GM20431 (cell line): ENCODE measurements at regions not wholly inside any gene's neighbourhood (a gene's known extent, or its start where the extent isn't known, plus 50 kb on each side); places are given as distances from the start of the nearest gene placed in this dataset.
"Not testable (repeated sequence)": the region's sequence is repeated elsewhere in the genome, so short reads cannot be mapped to it uniquely, and the experiment has no call there.

Experiments
- in situ Hi-C: fragments of 300-500 bp; cut with MseI, MboI; formaldehyde crosslinking; loops from one replicate; pipeline ENCODE4 v1.15.0; 2020; ENCODE audit warnings: low sequenced_read_pairs; ENCODE audit not compliant: unreplicated experiment

DNA sequence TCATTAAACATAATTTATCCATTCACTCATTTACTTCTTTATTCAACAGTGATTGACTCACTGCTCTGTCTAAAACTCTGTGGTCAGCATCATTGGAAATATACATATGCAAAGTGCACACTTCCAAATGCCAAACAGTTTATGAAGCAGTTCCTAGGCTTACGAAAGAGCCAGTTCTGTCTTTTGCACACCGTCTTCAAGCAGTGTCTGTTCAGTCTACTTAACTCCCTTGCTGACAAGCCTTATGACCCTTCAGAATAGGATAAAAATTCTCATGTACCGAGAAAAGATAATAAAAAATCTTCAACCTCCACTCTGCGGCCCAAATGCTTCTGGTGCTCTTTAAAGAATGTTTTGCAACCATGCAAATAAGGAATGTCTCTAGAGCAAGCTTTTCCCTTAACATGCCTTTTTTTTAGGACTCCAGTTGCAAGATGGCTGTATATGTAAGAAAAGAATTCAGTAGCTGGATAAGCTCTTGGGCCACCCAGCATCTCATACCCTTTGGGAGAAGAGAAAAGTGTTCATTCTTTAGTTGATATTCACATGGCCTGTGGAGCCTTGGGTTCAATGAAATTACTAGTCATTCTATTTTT is 1037.0 kb upstream of the SLIT2 start:
- in situ Hi-C loops = no loop called here

DNA sequence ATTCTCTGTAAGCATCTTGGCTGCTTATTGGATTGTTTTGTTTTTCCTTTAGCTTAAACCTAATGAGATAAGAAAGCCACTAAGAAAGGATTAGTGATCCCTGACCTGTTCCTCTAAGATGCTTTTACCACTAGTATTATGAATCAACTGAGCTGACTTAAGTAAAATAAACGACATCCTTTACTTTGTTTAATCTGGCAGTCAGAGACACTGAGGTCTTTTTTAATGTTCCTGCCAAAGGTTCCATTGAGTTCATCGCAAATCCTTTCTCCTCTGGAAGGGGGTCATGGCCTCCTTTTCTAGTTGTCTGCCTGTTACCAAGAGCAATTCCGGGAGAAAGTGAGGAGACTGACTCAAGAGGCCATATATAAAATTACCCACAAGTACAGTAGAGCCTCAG is 1038.3 kb upstream of the SLIT2 start:
- in situ Hi-C loops = no loop called here

DNA sequence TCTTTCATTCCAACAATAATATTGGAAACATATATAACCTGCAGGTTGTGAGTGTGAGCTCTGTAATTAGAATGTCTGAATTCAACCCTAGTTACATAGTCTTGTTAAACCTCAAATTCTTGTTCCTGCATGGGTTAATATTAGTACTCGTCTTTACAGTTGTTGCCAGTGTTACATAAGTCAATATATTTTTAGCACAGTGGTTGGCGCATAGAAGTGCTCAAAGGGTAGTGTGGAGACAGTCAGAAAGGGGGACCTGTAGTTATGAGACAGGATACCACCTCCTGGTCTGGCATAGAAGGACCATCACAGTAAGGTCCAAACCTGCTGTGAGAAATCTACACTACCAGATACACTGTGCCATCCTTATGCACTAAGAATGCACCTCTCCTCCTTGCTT is 1045.9 kb upstream of the SLIT2 start:
- in situ Hi-C loops = no loop called here

DNA sequence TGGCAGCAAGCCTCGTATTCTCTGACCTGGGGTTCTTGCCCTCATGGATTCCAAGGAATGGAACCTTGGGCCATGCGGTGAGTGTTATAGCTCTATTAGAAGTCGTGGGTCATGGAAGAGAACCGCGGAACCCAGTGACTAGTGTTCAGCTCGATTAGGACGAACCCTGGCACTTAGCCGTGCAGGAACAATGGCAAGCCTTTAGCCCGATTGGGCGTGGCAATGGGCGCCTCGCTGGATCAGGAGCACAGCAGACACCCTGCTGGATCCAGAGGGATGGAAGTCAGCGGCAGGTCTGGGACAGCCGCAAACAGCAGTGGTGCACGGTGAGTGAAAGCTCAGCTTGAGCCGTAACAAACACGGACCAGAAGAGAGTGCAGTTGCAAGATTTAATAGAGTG is 1053.9 kb upstream of the SLIT2 start:
- in situ Hi-C loops = not testable (repeated sequence)

DNA sequence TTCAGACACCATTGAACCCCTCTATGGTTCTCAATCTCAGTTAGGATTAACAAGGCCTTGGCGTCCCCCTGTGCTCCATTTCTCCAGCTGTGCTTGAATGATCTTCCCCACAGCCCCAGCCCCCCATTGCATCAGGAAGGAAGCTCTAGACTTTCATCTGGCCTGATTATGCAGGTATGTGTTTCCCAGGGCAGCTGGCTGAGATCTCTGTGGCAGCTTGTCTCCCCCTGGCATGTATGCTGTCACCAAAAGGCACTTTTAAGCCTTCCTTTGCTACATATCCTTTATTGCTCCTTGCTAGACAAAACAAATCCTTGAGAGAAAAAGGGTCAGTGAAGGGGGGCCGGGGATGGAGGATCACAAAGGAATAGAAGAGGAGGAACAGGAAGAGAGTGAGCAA is 1056.0 kb upstream of the SLIT2 start:
- in situ Hi-C loops = no loop called here

DNA sequence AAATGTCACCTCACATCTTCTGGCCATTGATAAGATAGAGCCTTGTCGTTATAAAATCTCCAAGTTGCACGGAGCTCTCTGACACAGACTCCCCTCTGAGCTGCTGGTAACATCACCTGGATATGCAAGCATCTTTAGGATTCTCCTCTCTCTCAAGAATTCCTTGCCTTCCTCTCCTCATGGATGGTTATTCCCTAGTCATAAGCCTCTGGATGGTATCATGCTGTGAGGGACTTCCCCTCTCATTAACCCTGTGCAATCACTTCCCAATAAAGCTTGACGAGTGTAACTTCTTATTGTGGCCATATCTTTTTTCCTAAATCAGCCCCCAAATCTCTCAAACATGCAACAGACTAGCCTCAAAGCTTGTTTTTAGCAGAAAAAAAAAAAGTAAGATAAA is 1057.0 kb upstream of the SLIT2 start:
- in situ Hi-C loops = no loop called here

DNA sequence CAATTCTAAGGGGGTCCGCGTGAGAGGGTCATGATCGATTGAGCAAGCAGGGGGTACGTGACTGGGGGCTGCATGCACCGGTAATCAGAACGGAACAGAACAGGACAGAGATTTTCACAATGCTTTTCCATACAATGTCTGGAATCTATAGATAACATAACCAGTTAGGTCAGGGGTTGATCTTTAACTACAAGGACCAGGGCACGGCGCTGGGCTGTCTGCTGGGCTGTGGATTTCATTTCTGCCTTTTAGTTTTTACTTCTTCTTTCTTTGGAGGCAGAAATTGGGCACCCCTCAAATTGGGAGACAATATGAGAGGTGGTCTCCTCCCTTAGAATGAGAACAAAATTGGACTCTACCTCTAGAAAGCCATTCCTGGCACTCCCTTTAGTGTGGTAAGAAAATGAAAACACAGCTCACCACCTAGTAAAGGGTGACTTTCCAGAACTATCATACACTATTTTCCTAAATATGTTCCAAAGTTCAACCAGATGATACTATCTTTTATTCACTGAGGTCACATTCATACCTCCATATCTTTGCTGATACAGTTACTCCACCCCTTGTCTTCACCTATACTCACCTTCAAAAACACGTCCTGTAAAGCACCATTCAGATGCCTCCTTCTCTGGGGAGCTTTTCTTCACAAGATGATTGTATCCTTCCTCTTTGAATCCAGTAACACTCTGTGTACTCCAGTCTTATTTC is 1058.3 kb upstream of the SLIT2 start:
- in situ Hi-C loops = no loop called here

DNA sequence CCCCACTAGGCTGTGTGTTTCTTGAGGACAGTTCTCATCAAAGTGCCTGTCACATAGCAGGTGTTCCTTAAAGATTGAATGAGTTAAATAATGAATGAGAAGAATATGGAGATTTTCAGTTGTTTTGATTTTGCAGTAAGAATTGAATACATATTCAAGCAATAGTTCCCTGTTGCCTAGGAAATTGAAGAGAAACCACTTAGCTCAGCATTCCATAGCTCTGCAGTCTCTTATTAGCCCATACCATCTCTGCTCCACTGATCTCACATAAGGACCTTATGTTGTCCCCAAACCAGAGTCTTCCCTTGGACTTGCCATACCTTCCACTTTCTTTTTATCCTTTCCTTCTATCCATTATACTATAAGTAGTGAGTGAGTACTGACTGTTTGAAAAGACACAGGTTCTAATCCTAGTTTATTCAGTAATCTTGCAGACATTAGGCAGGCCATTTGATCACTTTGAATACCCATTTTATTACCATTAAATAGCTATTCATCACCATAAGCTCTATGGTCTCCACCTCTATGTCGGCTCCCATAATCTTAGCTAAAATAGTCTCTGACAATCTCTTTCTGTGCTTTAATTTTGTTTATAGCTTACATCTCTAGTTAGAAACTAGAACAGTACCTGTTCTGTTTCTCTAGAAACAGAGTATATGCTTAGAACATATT is 1059.6 kb upstream of the SLIT2 start:
- in situ Hi-C loops = no loop called here

DNA sequence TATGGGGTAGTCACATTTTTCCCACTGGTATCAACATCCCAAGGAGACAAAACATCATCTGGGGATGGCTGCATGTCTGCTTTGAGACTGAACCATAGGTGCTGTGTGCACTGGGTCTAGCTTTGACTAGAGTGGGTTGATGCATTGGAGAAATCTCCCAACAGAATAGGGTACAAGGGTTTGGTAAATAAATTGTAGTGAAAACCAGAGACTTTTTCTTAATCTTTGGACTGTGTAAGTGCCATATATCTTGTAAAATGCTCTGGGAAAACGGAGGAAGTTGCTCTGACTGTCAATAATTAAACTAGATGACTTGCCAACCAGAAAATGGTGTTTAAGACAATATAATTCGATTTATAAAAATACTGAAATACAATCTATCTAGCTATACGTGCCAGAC is 1064.0 kb upstream of the SLIT2 start:
- in situ Hi-C loops = no loop called here

DNA sequence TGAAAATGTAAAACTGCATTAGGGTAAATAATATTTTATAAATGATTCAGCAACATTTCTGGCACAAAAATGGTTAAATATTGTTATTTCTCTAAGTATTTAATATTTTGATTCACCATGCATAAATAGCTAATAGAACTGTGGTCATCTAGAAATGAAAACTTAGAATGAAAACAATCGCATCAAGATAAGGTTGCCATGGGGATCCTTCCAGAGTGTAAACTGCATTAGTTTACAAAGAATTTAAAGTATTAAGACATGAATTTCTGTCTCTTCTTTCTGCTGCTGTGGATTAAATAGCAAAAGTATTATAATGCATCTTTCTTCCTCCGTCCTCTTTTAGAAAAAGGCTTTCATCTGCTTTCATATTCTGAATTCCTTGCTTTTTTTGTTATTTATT is 1064.6 kb upstream of the SLIT2 start:
- in situ Hi-C loops = no loop called here

DNA sequence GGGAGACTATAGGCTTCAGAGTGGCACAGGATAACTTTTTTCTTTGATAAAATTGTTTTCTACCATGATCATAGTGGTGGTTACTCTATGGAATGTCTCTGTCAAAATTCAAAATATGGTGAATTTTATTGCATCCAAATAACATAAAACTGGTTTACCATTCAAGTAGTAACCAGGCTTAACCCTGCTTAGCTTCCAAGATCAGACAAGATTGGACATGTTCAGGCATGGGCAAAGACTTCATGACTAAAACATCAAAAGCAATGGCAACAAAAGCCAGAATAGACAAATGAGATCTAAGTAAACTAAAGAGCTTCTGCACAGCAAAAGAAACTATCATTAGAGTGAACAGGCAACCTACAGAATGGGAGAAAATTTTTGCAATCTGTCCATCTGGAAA is 1070.1 kb upstream of the SLIT2 start:
- in situ Hi-C loops = not testable (repeated sequence)

DNA sequence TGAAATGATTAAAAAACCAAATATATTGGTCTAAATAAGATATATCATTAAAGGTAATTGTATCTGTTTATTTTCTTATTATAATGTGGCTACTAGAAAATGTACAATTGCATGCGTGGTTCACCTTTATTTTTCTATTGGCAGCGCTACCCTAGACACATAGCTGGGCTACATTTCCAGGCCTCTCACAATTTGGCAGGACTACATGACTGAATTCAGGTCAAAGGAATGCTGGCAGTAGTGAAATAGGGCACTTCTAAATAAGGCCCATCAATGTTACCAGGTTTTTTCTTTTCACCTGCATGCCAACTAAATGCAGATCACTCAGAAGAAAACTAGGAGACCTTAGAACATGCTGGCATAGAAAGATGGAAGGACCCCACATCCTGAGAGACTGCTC is 1072.9 kb upstream of the SLIT2 start:
- in situ Hi-C loops = no loop called here

DNA sequence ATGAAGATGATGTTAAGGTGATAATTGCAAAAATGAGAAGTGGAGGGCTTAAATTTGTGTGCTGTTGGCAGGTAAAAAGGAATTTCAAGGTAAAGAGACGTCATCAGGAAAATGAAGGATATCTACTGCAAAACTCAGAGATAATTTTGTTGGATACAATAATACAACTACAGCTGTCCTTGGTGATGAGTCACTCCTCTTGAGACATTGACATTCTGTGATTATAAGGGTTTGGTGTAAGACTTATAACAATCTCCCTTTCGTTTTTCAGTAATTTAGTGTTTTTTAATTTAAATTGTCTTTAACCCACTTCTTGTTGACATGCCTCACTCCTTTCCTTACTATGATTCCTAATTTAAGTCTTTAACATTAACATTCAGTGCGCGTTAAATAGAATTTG is 1074.1 kb upstream of the SLIT2 start:
- in situ Hi-C loops = no loop called here

DNA sequence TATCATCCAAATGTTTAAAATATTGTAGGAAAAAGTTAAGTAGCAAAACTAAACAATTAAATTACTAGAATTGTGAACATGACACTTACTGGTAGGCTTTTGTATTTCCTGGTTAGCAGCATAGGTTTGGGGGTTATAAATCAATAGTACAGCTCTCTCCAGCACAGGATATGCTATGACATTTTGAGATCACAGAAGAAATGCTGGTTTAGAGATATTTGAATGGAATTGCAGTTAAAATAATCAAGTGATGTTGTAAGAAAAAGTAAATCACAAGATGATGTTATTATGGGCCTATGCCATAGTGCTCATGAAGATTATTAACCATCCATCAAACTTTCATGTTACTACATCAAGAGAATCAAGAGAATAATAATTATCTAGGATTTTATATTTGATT is 1079.9 kb upstream of the SLIT2 start:
- in situ Hi-C loops = no loop called here

DNA sequence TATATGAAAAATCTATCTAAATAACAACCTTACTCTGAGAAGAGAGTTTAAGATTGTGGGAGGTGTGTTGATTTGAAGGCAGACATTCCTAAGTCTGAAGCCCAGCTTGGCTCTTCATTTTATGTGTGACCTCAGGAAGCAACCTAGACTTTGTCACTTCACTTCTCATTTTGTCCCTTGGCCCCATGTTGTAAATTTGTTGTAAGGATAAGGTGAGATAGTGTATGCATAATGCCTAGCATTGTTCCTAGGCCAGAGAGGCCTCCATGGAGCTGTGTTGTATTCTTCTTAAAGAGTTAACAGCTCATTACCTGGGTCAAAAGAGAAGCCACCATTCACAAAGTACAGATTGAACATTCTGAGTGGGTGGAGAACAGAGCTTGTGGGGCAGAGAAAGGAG is 1084.4 kb upstream of the SLIT2 start:
- in situ Hi-C loops = no loop called here

DNA sequence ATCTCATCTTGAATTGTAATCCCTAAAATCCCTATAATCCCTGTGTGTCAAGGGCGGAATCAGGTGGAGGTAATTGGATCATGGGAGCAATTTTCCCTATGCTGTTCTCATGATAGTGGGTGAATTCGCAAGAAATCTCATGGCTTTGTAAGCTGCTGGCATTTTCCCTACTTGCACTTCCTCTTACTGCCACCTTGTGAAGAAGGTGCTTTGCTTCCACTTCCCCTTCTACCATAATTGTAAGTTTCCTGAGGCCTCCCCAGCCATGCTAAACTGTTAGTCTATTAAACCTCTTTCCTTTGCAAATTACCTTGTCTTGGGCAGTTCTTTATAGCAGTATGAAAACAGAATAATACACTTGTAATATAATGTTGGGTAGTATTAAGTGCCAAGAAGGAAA is 1087.4 kb upstream of the SLIT2 start:
- in situ Hi-C loops = no loop called here

DNA sequence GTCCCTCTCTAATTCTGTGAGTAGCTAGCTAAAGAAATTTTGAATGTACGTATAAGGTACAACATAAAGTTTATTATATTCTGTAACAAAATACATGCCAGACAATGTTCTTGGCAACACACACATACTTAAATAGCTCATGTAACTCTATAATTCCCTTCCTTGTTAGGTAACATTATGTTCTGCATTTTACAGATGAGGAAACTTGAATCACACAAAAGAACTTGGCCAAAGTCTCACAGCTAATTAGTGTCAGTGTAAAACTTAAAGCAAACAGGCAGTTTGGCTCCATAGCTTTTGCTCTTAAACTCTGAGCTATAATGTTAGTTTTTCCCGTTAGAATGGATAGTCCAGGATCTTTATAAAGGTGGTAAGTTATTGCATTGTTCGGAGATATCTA is 1091.8 kb upstream of the SLIT2 start:
- in situ Hi-C loops = no loop called here

DNA sequence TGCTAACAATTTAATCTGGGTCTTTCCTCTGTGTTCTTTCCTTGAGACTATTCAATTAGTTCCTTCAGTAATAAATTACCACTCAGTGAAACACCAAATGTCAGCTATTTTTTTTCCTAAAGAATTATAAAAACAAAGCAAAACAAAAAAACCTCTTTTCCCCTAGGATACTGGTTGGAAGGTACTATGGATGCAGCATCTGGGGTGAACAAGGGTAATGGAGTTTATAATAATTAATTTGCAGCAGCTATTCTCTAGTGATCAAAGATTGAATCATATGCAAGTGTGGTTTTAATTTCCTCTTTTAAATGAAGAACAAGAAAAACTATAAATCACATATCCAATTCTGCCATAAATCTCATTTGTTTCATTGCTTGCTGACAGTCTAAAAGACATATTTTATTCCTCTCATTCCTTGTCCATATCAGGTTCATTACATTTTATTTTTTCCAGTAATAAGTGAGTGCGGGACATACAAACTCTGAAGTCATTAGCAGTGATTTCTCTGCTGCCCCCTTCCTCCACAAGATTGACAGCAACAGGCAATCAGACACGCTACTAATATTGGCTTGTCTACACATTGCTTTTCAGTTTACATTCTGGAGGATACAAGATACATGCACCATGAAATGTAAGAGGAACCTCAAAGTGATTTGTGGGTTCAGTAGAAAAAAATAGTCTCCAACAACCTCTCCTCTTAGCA is 1093.4 kb upstream of the SLIT2 start:
- in situ Hi-C loops = no loop called here

DNA sequence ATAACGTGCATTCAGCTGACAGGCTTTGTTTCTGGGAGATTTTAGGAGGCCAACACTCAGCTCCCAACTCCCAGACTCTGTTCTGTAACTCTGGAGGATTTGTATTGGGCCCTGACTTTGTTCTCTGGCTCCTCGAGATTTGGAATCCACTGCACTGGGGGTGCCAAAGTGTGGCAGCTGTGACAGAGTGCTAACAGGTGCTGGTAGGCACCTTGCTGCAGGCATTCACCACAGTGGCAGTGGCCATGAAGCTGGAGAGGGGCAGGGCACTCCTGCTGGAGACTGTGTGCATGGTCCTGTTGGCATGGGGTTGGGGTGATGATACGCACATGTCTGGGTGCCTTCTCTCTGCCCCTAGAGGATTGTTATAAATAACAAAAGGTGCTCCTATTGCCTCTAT is 1094.9 kb upstream of the SLIT2 start:
- in situ Hi-C loops = no loop called here

DNA sequence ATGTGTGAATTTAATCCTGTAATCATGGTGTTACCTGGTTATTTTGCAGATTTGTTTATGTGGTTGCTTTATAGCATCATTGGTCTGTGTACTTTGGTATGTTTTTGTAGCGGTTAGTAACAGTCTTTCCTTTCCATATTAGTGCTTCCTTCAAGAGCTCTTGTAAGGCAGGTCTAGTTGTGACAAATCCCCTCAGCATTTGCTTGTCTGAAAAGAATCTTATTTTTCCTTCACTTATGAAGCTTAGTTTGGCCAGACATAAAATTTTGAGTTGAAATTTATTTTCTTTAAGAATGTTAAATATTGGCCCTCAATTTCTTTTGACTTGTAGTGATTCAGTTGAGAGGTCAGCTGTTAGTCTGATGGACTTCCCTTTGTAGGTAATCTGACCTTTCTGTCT is 1096.1 kb upstream of the SLIT2 start:
- in situ Hi-C loops = no loop called here

DNA sequence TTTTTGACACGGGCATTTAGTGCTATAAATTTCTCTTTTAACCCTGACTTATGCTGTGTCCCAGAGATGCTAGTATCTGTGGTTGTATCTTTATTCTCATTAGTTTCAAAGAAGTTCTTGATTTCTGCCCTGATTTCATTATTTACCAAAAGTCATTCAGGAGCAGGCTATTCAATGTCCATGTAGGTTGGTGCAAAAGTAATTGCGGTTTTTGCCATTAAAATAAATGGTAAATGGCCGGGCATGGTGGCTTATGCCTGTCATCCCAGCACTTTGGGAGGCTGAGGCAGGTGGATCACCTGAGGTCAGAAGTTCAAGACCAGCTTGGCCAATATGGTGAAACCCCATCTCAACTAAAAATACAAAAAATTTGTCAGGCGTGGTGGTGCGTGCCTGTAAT is 1097.4 kb upstream of the SLIT2 start:
- in situ Hi-C loops = not testable (repeated sequence)
